NCI-H524 treated with DMSO at 0.1 percent for 48 hours (cell line): ENCODE measurements at regions not wholly inside any gene's neighbourhood (a gene's known extent, or its start where the extent isn't known, plus 50 kb on each side); places are given as distances from the start of the nearest gene placed in this dataset.
A peak's percentile ranks its signal among the peaks of the same experiment; 100 is the strongest.

Experiments
- DNase-seq: peaks from one replicate; lab custom pipeline; 2025; lab: John Stamatoyannopoulos, UW

GRCh38 chr1:38464071-38464661 is 395.4 kb downstream of the RRAGC start:
- DNase-seq = peak; percentile 80

- no peak for DNase-seq
These were observed 396.5 kb downstream of the RRAGC start for GRCh38 chr1:38463074-38463473.

DNA sequence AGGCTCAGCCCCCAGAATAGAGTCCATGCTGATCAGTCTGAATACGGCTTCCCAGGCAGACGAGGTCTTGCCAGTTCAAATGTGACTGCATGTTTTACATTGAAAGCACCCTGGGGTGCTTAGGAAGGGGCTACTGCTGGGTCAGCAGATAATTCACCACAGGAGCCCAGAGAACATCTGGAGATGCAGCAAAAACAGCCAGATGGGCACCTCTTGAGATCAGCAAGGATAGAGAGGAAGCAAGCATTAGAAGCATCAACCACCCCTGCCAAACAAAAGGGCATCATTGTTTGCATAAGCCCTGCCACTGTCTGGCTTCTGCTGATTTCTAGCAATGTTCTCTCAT is 403.1 kb downstream of the RRAGC start:
- peak; percentile 77 for DNase-seq

GRCh38 chr1:38455829-38456530 is 403.6 kb downstream of the RRAGC start:
- DNase-seq = peak; percentile 94

DNA sequence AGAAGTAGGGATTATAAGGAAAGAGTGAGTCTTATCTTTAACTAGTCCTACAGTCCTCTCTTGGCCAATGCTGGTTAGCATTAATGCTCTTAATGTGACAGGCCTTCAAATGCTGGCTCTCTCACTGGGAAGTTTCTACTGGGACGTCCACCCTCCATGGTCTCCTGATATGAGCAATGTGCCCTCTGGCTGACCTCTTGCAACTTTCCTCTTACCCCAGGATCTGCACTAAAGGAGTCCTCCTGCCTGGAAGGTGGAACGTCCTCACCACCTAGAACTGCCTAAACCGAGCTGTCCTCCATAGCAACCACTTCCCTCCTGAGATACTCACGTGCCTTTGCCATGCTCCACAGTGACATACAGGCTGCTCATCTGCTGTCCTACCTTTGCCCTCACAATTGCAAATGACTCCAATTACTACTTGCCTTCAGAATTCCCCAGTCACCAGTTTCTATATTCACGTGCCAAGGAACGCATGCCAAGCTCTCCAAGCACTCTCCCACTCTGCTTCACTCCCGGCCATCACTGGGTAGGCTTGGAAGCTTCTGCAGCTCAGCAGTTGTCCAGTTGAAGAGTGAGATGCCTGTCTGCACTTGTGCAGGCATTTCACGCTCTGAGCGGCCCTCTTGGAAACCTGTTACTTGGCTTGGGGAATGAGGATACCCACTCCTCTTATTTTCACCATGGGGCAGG is 404.7 kb downstream of the RRAGC start:
- DNase-seq = no peak

- no peak for DNase-seq
These were observed 405.3 kb downstream of the RRAGC start for GRCh38 chr1:38454236-38454635.

- no peak for DNase-seq
These were observed 405.7 kb upstream of the POU3F1 start for GRCh38 chr1:38452246-38452645.

DNA sequence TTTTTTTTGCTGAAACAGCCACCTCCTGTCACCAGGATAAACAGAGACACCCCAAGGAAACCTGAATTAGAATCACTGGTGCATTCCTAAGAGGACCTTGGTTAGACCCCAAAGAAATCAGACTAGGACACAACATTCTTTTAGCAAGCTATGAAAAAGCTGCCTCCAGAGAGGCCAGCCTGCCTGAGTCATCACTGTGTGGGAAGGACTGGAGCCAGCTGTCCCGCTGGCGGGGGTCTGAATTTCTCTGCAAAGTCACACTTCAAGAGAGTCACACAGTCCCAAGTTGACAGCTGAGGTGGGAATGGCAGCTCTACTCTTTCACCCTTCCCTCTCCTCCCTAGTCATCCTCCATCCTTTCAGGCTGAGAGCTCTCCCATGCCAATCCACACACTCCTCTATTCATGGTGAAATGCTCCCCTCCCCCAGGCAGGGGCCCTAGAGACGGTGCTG is 405.0 kb upstream of the POU3F1 start:
- DNase-seq = no peak

GRCh38 chr1:38448893-38449292 is 402.3 kb upstream of the POU3F1 start:
- no peak for DNase-seq

- no peak for DNase-seq
These were observed 400.3 kb upstream of the POU3F1 start for GRCh38 chr1:38446936-38447335.

- peak; percentile 20 for DNase-seq
These were observed 398.3 kb upstream of the POU3F1 start for GRCh38 chr1:38444770-38445442.

DNA sequence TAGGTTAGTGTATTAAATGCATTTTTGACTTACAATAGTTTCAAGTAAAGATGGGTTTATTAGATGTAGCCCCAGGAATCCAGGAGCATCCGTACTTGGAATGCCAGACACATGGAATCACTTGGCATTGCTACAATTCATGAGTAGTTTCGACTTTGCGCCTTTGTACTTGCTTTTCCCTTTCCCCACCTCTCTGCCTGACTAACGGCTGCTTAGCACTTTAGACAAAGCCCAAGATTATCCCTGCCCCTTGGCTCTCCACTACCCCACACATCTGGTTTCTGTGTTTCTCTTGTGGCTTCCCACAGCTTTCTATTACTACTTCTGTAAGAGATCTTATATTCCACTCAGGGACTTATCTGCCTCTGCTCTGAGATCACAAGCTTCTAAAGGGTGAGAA is 397.7 kb upstream of the POU3F1 start:
- peak; percentile 25 for DNase-seq

- DNase-seq = no peak
These were observed 393.8 kb upstream of the POU3F1 start for GRCh38 chr1:38440402-38440801.

DNA sequence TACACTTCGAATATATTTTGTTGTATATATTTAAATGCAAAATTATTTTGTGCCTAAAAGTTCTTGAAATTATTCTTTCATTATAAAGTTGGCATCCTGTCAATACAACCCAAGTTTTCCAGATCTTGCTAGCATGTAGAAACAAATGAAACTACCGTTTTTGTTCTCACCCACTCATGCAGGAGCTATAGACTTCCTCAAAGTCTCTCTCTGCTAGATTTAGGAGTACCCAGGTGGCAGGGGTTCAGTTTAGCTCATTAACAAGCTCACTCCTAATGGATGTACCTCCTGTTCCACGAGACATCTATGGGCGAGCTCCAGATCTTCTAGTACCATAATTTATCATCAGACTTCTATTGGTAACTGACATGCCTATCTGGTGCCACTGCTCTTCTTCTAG is 390.2 kb upstream of the POU3F1 start:
- no peak for DNase-seq

- DNase-seq = no peak
These were observed 389.4 kb upstream of the POU3F1 start for GRCh38 chr1:38436006-38436405.

- no peak for DNase-seq
These were observed 386.6 kb upstream of the POU3F1 start for GRCh38 chr1:38433084-38433722.

DNA sequence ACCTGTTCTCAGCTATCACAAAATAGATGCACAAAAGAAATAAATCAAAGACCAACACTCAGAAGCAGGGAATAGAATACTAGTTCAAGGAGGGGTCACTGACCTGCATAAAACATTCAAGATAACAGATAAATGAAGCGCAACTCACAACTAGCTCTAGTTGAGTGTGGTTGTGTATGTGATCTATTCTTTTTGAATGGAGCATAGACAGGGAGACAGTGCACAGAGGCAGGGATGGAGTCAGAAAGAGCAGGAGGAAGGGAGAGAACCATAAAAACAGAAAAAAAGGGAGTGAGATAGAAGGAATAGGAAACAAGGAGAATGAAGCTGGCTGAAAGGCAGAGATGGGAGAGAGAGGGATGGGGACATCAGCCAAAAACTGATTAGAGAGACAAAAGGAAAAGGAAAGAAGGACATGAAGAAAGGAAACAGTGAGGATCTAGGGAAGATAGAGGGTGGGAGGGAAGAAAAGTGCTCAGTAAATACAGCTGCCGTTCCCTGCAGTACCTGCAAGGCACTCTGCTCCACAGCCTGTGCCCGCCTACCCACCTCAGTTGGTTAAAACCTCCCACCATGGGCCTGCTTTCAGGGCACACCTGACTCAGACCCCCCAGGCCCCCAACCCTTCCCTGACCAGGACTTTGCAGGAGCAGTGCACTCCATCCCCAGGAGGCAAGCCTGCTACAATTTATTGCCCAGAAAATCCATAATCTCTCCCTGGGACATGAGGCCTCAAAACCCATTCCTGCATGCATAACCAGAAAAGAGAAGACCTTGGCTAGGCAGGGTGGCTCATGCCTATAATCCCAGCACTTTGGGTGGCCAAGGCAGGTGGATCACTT is 385.2 kb upstream of the POU3F1 start:
- no peak for DNase-seq

DNA sequence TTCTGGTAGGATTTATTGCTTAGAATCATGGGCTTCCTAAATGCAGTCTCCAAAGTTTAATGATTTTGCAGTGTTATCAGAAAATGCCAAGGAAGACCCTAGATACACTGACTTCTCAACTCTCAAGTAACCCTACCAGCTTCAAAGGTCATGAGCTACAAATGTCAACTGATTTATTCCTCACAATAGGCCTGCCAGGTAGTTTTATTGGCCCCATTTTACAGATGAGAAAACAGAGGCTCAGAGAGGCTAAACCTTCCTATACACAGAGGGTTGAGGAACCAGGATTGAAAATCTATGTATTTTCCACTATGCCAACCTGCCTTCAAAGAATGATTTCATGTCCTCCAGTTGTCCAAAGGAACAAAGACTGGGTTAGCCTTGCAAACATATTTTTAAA is 384.4 kb upstream of the POU3F1 start:
- no peak for DNase-seq

GRCh38 chr1:38424677-38425076 is 378.1 kb upstream of the POU3F1 start:
- no peak for DNase-seq

DNA sequence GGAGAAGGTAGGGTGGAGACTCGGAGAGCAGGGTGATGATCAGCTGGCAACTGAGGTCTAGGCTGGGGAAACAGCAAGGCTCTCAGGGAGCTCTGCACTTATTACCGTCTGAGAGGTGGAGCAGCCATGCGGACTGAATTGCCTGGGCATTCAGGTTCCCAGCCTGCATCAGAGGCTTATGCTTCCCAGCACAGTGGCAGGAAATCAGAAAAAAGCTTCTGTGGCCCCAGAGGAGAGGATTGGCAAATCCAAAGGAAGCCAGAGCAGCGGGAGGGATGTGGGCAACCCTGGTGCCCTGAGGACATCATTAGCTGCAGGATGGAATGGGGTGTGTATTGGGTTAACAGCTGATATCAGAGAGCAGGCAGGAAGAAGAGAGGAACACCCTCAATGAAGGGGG is 374.1 kb upstream of the POU3F1 start:
- no peak for DNase-seq
